Sigmoid colon (tissue), 4 donors: ENCODE measurements at regions not wholly inside any gene's neighbourhood (a gene's known extent, or its start where the extent isn't known, plus 50 kb on each side); places are given as distances from the start of the nearest gene placed in this dataset.

Experiments
- CTCF ChIP-seq, 4 experiments: fragments of 450-650 bp in 3 of 4; fragments of 200-600 bp in 1 of 4; IDR thresholded peaks; one replicate each; pipeline ENCODE4 v1.5.1; 2016 to 2019; ENCODE audit warnings: antibody characterized with exemption in 4 of 4, mild to moderate bottlenecking in 3 of 4, moderate library complexity in 2 of 4
- EP300 ChIP-seq, 4 donors: sonication (generic); formaldehyde crosslinking; IDR thresholded peaks; one replicate each; pipeline ENCODE4 v1.6.1; 2017; ENCODE audit warnings: antibody characterized with exemption in 4 of 4
- POLR2A ChIP-seq, 2 donors: fragments of 450-650 bp; IDR thresholded peaks; one replicate each; pipeline ENCODE4 v1.6.1; 2016; ENCODE audit warnings: antibody characterized with exemption in 2 of 2, mild to moderate bottlenecking in 2 of 2, moderate library complexity in 2 of 2
- POLR2AphosphoS5 ChIP-seq, 4 donors: sonication (generic); formaldehyde crosslinking; IDR thresholded peaks; one replicate each; pipeline ENCODE4 v1.6.1; 2017; ENCODE audit warnings: antibody characterized with exemption in 4 of 4

- no peak for TF ChIP-seq EP300 (IDR thresholded peaks at IDR 0.05)
- TF ChIP-seq POLR2A (IDR thresholded peaks at IDR 0.05), result no peak
- no peak for TF ChIP-seq CTCF (IDR thresholded peaks at IDR 0.05)
- TF ChIP-seq POLR2AphosphoS5 (IDR thresholded peaks at IDR 0.05), result no peak
These were observed 125.8 kb upstream of the SLC44A1 start for GRCh38 chr9:105118636-105119035.
